Endothelial cell (in vitro differentiated cells): ENCODE measurements at regions not wholly inside any gene's neighbourhood (a gene's known extent, or its start where the extent isn't known, plus 50 kb on each side); places are given as distances from the start of the nearest gene placed in this dataset.

Experiments used
- DNase-seq: peaks from one replicate; pipeline ENCODE4 v3.0.0; 2021; ENCODE audit warnings: low spot score
- H3K27ac Mint-ChIP-seq: one replicate; pipeline ENCODE4 v1.8.0; 2021; ENCODE audit warnings: mixed read lengths, inconsistent platforms; ENCODE audit not compliant: unreplicated experiment
- H3K27me3 Mint-ChIP-seq: one replicate; pipeline ENCODE4 v1.8.0; 2021; ENCODE audit warnings: mild to moderate bottlenecking, moderate library complexity, mixed read lengths, inconsistent platforms; ENCODE audit not compliant: unreplicated experiment
- H3K36me3 Mint-ChIP-seq: one replicate; pipeline ENCODE4 v1.8.0; 2021; ENCODE audit warnings: mild to moderate bottlenecking, low read depth, mixed read lengths, inconsistent platforms; ENCODE audit not compliant: unreplicated experiment
- H3K4me1 Mint-ChIP-seq: one replicate; pipeline ENCODE4 v1.8.0; 2021; ENCODE audit warnings: mild to moderate bottlenecking, mixed read lengths, inconsistent platforms; ENCODE audit not compliant: unreplicated experiment
- H3K4me3 Mint-ChIP-seq: one replicate; pipeline ENCODE4 v1.8.0; 2021; ENCODE audit warnings: mild to moderate bottlenecking, mixed read lengths, inconsistent platforms; ENCODE audit not compliant: unreplicated experiment
- H3K9me3 Mint-ChIP-seq: one replicate; pipeline ENCODE4 v1.8.0; 2021; ENCODE audit warnings: mixed read lengths, inconsistent platforms; ENCODE audit not compliant: unreplicated experiment
- TF ChIP-seq, protein P1 (sequence below): fragments of 200-600 bp; sonication (generic); IDR thresholded peaks from one replicate; pipeline ENCODE4 v1.5.0; 2021; ENCODE audit warnings: antibody characterized with exemption; ENCODE audit not compliant: unreplicated experiment

DNA sequence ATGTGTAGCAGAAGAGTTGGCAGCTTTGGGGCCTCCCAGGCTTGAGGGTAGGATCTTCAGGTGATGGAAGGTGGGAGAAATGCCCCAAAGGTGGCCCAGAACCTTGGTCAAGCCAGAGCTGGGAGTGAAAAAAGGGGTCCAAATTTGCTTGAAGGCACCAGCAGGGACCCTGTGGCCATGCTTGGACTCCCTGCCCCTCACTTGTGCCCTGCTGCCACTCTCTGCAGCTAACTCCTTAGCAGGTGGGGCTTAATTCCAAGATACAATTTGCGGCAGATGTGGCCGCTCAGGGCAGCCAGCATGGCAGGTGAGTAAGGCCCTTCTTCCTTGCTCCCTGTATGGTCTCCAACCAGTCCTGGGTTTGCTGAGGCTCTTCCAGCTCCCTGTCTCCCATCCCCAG lies 51.3 kb upstream of the ADRA1D start:
- Mint-ChIP-seq H3K27me3 (no peaks in the 10 kb centered on the region), H3K4me3 (no peak overlapping the region), H3K36me3 (no peaks in the 10 kb centered on the region), H3K9me3 (no peaks in the 10 kb centered on the region), H3K4me1 (peaks cover 6% of the 10 kb centered on the region), H3K27ac (no peak overlapping the region)
- TF ChIP-seq, protein P1, sequence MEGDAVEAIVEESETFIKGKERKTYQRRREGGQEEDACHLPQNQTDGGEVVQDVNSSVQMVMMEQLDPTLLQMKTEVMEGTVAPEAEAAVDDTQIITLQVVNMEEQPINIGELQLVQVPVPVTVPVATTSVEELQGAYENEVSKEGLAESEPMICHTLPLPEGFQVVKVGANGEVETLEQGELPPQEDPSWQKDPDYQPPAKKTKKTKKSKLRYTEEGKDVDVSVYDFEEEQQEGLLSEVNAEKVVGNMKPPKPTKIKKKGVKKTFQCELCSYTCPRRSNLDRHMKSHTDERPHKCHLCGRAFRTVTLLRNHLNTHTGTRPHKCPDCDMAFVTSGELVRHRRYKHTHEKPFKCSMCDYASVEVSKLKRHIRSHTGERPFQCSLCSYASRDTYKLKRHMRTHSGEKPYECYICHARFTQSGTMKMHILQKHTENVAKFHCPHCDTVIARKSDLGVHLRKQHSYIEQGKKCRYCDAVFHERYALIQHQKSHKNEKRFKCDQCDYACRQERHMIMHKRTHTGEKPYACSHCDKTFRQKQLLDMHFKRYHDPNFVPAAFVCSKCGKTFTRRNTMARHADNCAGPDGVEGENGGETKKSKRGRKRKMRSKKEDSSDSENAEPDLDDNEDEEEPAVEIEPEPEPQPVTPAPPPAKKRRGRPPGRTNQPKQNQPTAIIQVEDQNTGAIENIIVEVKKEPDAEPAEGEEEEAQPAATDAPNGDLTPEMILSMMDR: no peak
- DNase-seq: no peak

DNA sequence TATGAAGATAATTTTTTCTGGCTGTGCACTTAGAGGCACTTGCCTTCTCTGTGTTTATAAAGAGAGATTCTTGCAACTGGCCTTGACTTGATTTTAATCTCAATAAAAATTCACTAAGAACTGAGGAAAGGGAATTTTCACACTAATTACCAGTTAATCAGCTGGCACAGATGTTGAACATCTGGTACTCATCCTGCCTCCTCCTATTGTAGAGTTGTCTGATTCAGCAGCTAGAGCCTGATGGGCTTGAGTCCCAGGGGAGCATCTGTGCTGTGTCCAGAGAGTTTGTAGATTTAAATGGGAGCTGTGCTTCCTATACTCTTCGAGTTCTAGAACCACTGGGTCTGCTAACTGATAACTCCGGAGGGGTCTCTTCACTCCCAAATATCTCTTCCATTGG lies 50.7 kb upstream of the ADRA1D start:
- H3K4me3 Mint-ChIP-seq: no peak overlapping the region
- no peaks in the 10 kb centered on the region for H3K36me3 Mint-ChIP-seq
- DNase-seq: no peak
- no peak overlapping the region for H3K27ac Mint-ChIP-seq
- no peaks in the 10 kb centered on the region for H3K9me3 Mint-ChIP-seq
- TF ChIP-seq, protein P1: no peak
- H3K4me1 Mint-ChIP-seq: peaks cover 12% of the 10 kb centered on the region
- no peaks in the 10 kb centered on the region for H3K27me3 Mint-ChIP-seq

DNA sequence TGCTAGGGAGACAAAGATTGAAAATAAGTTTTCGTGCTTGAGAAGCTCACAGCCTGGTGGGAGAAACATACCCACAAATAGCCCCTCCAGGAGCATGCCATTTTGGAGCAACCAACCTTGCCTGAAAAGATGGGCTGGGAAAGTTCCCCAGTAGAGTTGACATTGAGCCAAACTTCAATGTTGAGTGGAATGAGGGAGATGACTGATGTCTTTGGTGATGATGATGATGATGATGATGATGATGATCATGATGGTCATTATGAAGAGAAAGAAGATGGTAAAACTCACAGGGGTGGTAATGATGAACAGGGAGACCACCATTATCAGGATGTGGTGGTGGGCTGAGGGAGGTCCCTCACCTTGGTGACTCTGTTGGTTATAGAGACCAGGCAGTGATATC lies 50.1 kb upstream of the ADRA1D start:
- Mint-ChIP-seq H3K4me3 (no peak overlapping the region), H3K36me3 (no peaks in the 10 kb centered on the region), H3K9me3 (no peaks in the 10 kb centered on the region), H3K27me3 (no peaks in the 10 kb centered on the region), H3K27ac (no peak overlapping the region), H3K4me1 (peaks cover 12% of the 10 kb centered on the region)
- TF ChIP-seq, protein P1: no peak
- DNase-seq: no peak
